Hepatocyte (in vitro differentiated cells): ENCODE measurements at regions not wholly inside any gene's neighbourhood (a gene's known extent, or its start where the extent isn't known, plus 50 kb on each side); places are given as distances from the start of the nearest gene placed in this dataset.

Experiments
- CTCF ChIP-seq: fragments of 200-600 bp; sonication (generic); IDR thresholded peaks from 2 replicates; pipeline ENCODE4 v1.5.1; 2016; ENCODE audit warnings: antibody characterized with exemption, mild to moderate bottlenecking; ENCODE audit not compliant: poor library complexity
- EZH2 ChIP-seq: fragments of 200-600 bp; sonication (generic); IDR thresholded peaks from 2 replicates; pipeline ENCODE4 v1.6.1; 2016; ENCODE audit warnings: antibody characterized with exemption, mild to moderate bottlenecking, borderline replicate concordance
- EZH2phosphoT487 ChIP-seq: fragments of 200-600 bp; sonication (generic); IDR thresholded peaks from one replicate; pipeline ENCODE4 v1.6.1; 2018; ENCODE audit warnings: antibody characterized with exemption, mild to moderate bottlenecking, low read depth, moderate library complexity; ENCODE audit not compliant: unreplicated experiment, severe bottlenecking

- TF ChIP-seq CTCF (no peak), EZH2 (no peak), EZH2phosphoT487 (no peak)
Measured at GRCh38 chr22:27621486-27622070, 180.0 kb downstream of the MN1 start.
